ENCODE measurements at regions not wholly inside any gene's neighbourhood (a gene's known extent, or its start where the extent isn't known, plus 50 kb on each side); places are given as distances from the start of the nearest gene placed in this dataset.

- TF ChIP-seq CTCF (IDR thresholded peaks at IDR 0.05; ENCODE audit: insufficient read depth, low read depth, low read length), result no peak
- TF ChIP-seq EZH2 (IDR thresholded peaks at IDR 0.05; ENCODE audit: insufficient read depth, low read length), result no peak
Observed at GRCh38 chr7:45977256-45977780, 56.2 kb upstream of the IGFBP3 start.
